HG03103 (cell line): ENCODE measurements at regions not wholly inside any gene's neighbourhood (a gene's known extent, or its start where the extent isn't known, plus 50 kb on each side); places are given as distances from the start of the nearest gene placed in this dataset.
"Not testable (repeated sequence)": the region's sequence is repeated elsewhere in the genome, so short reads cannot be mapped to it uniquely, and the experiment has no call there.

Experiments used
- ATAC-seq: cut with Tn5 transposase; IDR thresholded peaks from one replicate; pipeline ENCODE4 v1.9.1; 2021; ENCODE audit warnings: low read depth; ENCODE audit not compliant: unreplicated experiment

- ATAC-seq, result no peak
These were observed 200.9 kb upstream of the IVNS1ABP start for GRCh38 chr1:185517808-185518419.

GRCh38 chr1:185517301-185517700, 200.3 kb upstream of the IVNS1ABP start:
- ATAC-seq, result not testable (repeated sequence)

- no peak for ATAC-seq
These were observed 198.7 kb upstream of the IVNS1ABP start for GRCh38 chr1:185515696-185516095.

- ATAC-seq, result no peak
These were observed 197.3 kb upstream of the IVNS1ABP start for GRCh38 chr1:185514311-185514710.

- no peak for ATAC-seq
These were observed 195.4 kb upstream of the IVNS1ABP start for GRCh38 chr1:185512442-185512841.

GRCh38 chr1:185501099-185501498, 184.1 kb upstream of the IVNS1ABP start:
- ATAC-seq, result no peak

- no peak for ATAC-seq
These were observed 183.1 kb upstream of the IVNS1ABP start for GRCh38 chr1:185500001-185500626.

GRCh38 chr1:185498207-185498606, 181.2 kb upstream of the IVNS1ABP start:
- no peak for ATAC-seq

GRCh38 chr1:185497177-185497576, 180.1 kb upstream of the IVNS1ABP start:
- no peak for ATAC-seq

- ATAC-seq, result no peak
These were observed 178.9 kb upstream of the IVNS1ABP start for GRCh38 chr1:185495898-185496297.

- no peak for ATAC-seq
These were observed 178.0 kb upstream of the IVNS1ABP start for GRCh38 chr1:185495007-185495406.

- no peak for ATAC-seq
These were observed 175.2 kb upstream of the IVNS1ABP start for GRCh38 chr1:185492089-185492825.

- ATAC-seq, result no peak
These were observed 174.6 kb upstream of the IVNS1ABP start for GRCh38 chr1:185491604-185492003.

- ATAC-seq, result no peak
These were observed 173.9 kb upstream of the IVNS1ABP start for GRCh38 chr1:185490924-185491323.

GRCh38 chr1:185489406-185489805, 172.4 kb upstream of the IVNS1ABP start:
- no peak for ATAC-seq

- no peak for ATAC-seq
These were observed 171.8 kb upstream of the IVNS1ABP start for GRCh38 chr1:185488808-185489207.

GRCh38 chr1:185487936-185488335, 170.9 kb upstream of the IVNS1ABP start:
- ATAC-seq, result no peak

GRCh38 chr1:185487026-185487425, 170.0 kb upstream of the IVNS1ABP start:
- ATAC-seq, result no peak

GRCh38 chr1:185486346-185486745, 169.3 kb upstream of the IVNS1ABP start:
- ATAC-seq, result no peak

- no peak for ATAC-seq
These were observed 166.8 kb upstream of the IVNS1ABP start for GRCh38 chr1:185483664-185484450.

GRCh38 chr1:185483217-185483616, 166.2 kb upstream of the IVNS1ABP start:
- no peak for ATAC-seq
